OCI-LY3 (cell line): ENCODE measurements at regions not wholly inside any gene's neighbourhood (a gene's known extent, or its start where the extent isn't known, plus 50 kb on each side); places are given as distances from the start of the nearest gene placed in this dataset.
"Not testable (repeated sequence)": the region's sequence is repeated elsewhere in the genome, so short reads cannot be mapped to it uniquely, and the experiment has no call there.

Experiments
- H2AFZ ChIP-seq: fragments of 200-600, 300-600 bp; shearing (Covaris generic); 2 replicates; pipeline ENCODE4 v1.6.0; 2014; ENCODE audit warnings: antibody characterized with exemption, low read depth, low read length
- H3K27ac ChIP-seq: fragments of 200-600, 300-600 bp; sonication (generic); 2 replicates; pipeline ENCODE4 v1.5.1; 2014; ENCODE audit warnings: mild to moderate bottlenecking, low read length, moderate library complexity, mixed read lengths
- H3K27me3 ChIP-seq: fragments of 200-600, 300-600 bp; sonication (generic); 2 replicates; pipeline ENCODE4 v1.6.1; 2014; ENCODE audit warnings: low read depth, low read length, mixed read lengths
- H3K36me3 ChIP-seq: fragments of 200-600, 300-600 bp; sonication (generic); replicated peaks from 2 replicates; pipeline ENCODE3; 2014; ENCODE audit warnings: low read depth, low read length, mixed read lengths
- H3K4me1 ChIP-seq: fragments of 300-600, 200-600 bp; sonication (generic); 2 replicates; pipeline ENCODE4 v1.6.1; 2014; ENCODE audit warnings: low read length, mixed read lengths
- H3K4me2 ChIP-seq: fragments of 200-600, 300-600 bp; sonication (generic); 2 replicates; pipeline ENCODE4 v1.6.1; 2014; ENCODE audit warnings: low read length, mixed read lengths
- H3K4me3 ChIP-seq: fragments of 300-600, 200-600 bp; sonication (generic); 2 replicates; pipeline ENCODE4 v1.5.1; 2014; ENCODE audit warnings: antibody characterized with exemption, mild to moderate bottlenecking, low read length, moderate library complexity
- H3K79me2 ChIP-seq: fragments of 300-600, 200-600 bp; shearing (Covaris generic); 2 replicates; pipeline ENCODE4 v1.6.1; 2014; ENCODE audit warnings: mild to moderate bottlenecking, low read length, mixed read lengths
- H3K9ac ChIP-seq: fragments of 300-600, 200-600 bp; shearing (Covaris generic); 2 replicates; pipeline ENCODE4 v1.6.0; 2014; ENCODE audit warnings: mild to moderate bottlenecking, low read length, moderate library complexity
- H3K9me3 ChIP-seq: fragments of 200-600, 300-600 bp; shearing (Covaris generic); 2 replicates; pipeline ENCODE4 v1.6.1; 2014; ENCODE audit warnings: low read length, mixed read lengths; ENCODE audit not compliant: insufficient read depth
- H4K20me1 ChIP-seq: fragments of 200-600, 300-600 bp; sonication (generic); 2 replicates; pipeline ENCODE4 v1.6.1; 2016; ENCODE audit warnings: low read length, mixed read lengths; ENCODE audit not compliant: insufficient read depth
- EZH2phosphoT487 ChIP-seq: fragments of 200-600 bp; shearing (Covaris generic); IDR thresholded peaks from 2 replicates; pipeline ENCODE4 v1.6.1; 2018; ENCODE audit warnings: antibody characterized with exemption, mixed run types, low read depth
- TF ChIP-seq, protein P1 (sequence below): fragments of 200-600, 300-600 bp; sonication (generic); IDR thresholded peaks from 2 replicates; pipeline ENCODE4 v1.5.1; 2014; ENCODE audit warnings: antibody characterized with exemption, low read length, low read depth

DNA sequence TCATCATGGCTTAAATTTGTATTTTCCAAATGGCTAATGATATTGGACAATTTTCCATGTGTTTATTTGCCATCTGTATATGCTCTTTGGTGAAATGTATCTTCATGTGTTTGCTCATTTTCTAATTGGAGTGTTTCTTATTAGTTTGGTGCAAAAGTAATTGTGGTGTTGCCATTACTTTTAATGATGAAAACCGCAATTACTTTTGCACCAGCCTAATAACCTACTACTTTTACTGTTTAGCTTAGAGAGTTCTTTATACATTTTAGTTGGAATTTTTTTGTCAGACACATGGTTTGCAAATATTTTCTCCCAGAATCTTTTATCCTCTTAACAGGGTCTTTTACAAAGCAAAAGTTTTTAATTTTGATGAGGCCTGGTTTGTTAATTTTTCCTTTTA, 141.0 kb upstream of the AGTR1 start:
- no peak overlapping the region for H3K4me2 ChIP-seq
- H3K27ac ChIP-seq: no peak overlapping the region
- no peak overlapping the region for H3K9ac ChIP-seq
- H4K20me1 ChIP-seq: no peaks in the 10 kb centered on the region
- no peaks in the 10 kb centered on the region for H3K9me3 ChIP-seq
- TF ChIP-seq, protein P1, sequence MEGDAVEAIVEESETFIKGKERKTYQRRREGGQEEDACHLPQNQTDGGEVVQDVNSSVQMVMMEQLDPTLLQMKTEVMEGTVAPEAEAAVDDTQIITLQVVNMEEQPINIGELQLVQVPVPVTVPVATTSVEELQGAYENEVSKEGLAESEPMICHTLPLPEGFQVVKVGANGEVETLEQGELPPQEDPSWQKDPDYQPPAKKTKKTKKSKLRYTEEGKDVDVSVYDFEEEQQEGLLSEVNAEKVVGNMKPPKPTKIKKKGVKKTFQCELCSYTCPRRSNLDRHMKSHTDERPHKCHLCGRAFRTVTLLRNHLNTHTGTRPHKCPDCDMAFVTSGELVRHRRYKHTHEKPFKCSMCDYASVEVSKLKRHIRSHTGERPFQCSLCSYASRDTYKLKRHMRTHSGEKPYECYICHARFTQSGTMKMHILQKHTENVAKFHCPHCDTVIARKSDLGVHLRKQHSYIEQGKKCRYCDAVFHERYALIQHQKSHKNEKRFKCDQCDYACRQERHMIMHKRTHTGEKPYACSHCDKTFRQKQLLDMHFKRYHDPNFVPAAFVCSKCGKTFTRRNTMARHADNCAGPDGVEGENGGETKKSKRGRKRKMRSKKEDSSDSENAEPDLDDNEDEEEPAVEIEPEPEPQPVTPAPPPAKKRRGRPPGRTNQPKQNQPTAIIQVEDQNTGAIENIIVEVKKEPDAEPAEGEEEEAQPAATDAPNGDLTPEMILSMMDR: no peak
- no peak for TF ChIP-seq EZH2phosphoT487
- no peaks in the 10 kb centered on the region for H3K79me2 ChIP-seq
- no peaks in the 10 kb centered on the region for H3K36me3 ChIP-seq
- no peaks in the 10 kb centered on the region for H3K4me1 ChIP-seq
- H3K27me3 ChIP-seq: no peaks in the 10 kb centered on the region
- no peak overlapping the region for H2AFZ ChIP-seq
- no peak overlapping the region for H3K4me3 ChIP-seq

- H3K27ac ChIP-seq, H3K4me2 ChIP-seq, H2AFZ ChIP-seq, H4K20me1 ChIP-seq, H3K79me2 ChIP-seq, H3K4me1 ChIP-seq, H3K4me3 ChIP-seq, H3K9me3 ChIP-seq, H3K36me3 ChIP-seq, H3K27me3 ChIP-seq, H3K9ac ChIP-seq: not testable (repeated sequence)
Observed at GRCh38 chr3:148577579-148577978, 120.1 kb upstream of the AGTR1 start.

DNA sequence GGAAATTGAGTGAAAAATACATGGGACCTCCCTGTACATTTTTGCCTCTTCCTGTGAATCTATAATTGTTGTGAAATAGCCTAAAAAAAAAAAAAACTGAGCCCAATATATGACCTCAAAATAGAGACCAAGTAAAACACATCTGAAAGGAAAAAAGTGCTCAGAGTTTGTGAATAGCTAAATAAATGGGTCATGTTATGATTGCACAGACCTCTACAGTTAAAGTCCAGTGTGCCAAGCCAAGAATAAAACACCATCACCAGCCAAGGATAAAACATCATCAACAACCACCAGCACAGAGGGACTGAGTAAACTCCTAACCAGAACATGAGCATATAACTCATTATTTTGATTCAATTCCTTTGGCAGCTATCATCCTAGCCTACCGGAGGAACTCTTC, 115.6 kb upstream of the AGTR1 start:
- Histone ChIP-seq H3K4me1 (no peaks in the 10 kb centered on the region), H3K79me2 (no peaks in the 10 kb centered on the region), H3K9me3 (no peaks in the 10 kb centered on the region), H3K4me2 (no peak overlapping the region), H3K9ac (no peak overlapping the region), H3K36me3 (no peaks in the 10 kb centered on the region), H3K27ac (no peak overlapping the region), H3K4me3 (no peak overlapping the region), H2AFZ (no peak overlapping the region), H3K27me3 (no peaks in the 10 kb centered on the region), H4K20me1 (no peaks in the 10 kb centered on the region)
- TF ChIP-seq EZH2phosphoT487: no peak
- TF ChIP-seq, protein P1: no peak

- Histone ChIP-seq H4K20me1 (no peaks in the 10 kb centered on the region), H3K9ac (no peak overlapping the region), H3K36me3 (no peaks in the 10 kb centered on the region), H3K9me3 (no peaks in the 10 kb centered on the region), H3K4me3 (no peak overlapping the region), H3K27ac (no peak overlapping the region), H2AFZ (no peak overlapping the region), H3K4me1 (no peaks in the 10 kb centered on the region), H3K79me2 (no peaks in the 10 kb centered on the region), H3K27me3 (no peaks in the 10 kb centered on the region), H3K4me2 (no peak overlapping the region)
- TF ChIP-seq, protein P1: no peak
- no peak for TF ChIP-seq EZH2phosphoT487
Observed at GRCh38 chr3:148583793-148584192, 113.9 kb upstream of the AGTR1 start.

- Histone ChIP-seq H3K4me2 (no peak overlapping the region), H3K4me1 (no peaks in the 10 kb centered on the region), H3K9me3 (no peaks in the 10 kb centered on the region), H2AFZ (no peak overlapping the region), H3K79me2 (no peaks in the 10 kb centered on the region), H3K27ac (no peak overlapping the region), H3K36me3 (no peaks in the 10 kb centered on the region), H3K9ac (no peak overlapping the region), H3K27me3 (no peaks in the 10 kb centered on the region), H4K20me1 (no peaks in the 10 kb centered on the region), H3K4me3 (no peak overlapping the region)
- TF ChIP-seq, protein P1: no peak
- no peak for TF ChIP-seq EZH2phosphoT487
Observed at GRCh38 chr3:148584438-148584837, 113.3 kb upstream of the AGTR1 start.
